ENCODE measurements at regions not wholly inside any gene's neighbourhood (a gene's known extent, or its start where the extent isn't known, plus 50 kb on each side); places are given as distances from the start of the nearest gene placed in this dataset.

- intact Hi-C loops (cut with DNase I): no loop called here
These were observed 54.3 kb downstream of the FAM241B start for GRCh38 chr10:69684020-69684980.

GRCh38 chr10:69684981-69685353 is 54.9 kb downstream of the FAM241B start:
- DNase-seq (ENCODE audit: low spot score) (no peak), ATAC-seq (peak; percentile 8)
- intact Hi-C loops (cut with DNase I): no loop called here

More at GRCh38 chr10:69684020-69684980, 54.3 kb downstream of the FAM241B start:
- ATAC-seq: peak; percentile 88
- no peak for DNase-seq (ENCODE audit: low spot score)

GRCh38 chr10:69685426-69685801 is 55.4 kb downstream of the FAM241B start:
- ATAC-seq: no peak
- DNase-seq (ENCODE audit: low spot score): no peak
- intact Hi-C loops (cut with DNase I): no loop called here

- intact Hi-C loops (cut with DNase I): no loop called here
- ATAC-seq: peak; percentile 27
- peak; percentile 69 for DNase-seq (ENCODE audit: low spot score)
These were observed 55.9 kb downstream of the FAM241B start for GRCh38 chr10:69685802-69686585.

- ATAC-seq (no peak), DNase-seq (ENCODE audit: low spot score) (no peak)
- intact Hi-C loops (cut with DNase I): no loop called here
These were observed 56.8 kb downstream of the FAM241B start for GRCh38 chr10:69686866-69687265.

GRCh38 chr10:69687426-69687825 is 57.4 kb downstream of the FAM241B start:
- no peak for DNase-seq (ENCODE audit: low spot score)
- intact Hi-C loops (cut with DNase I): no loop called here
- ATAC-seq: no peak

- ATAC-seq (no peak), DNase-seq (ENCODE audit: low spot score) (no peak)
- intact Hi-C loops (cut with DNase I): no loop called here
These were observed 62.2 kb downstream of the FAM241B start for GRCh38 chr10:69692267-69692666.

- intact Hi-C loops (cut with DNase I): no loop called here
- ATAC-seq: no peak
- DNase-seq (ENCODE audit: low spot score): no peak
These were observed 62.8 kb downstream of the FAM241B start for GRCh38 chr10:69692891-69693290.

GRCh38 chr10:69693886-69694285 is 63.8 kb downstream of the FAM241B start:
- intact Hi-C loops (cut with DNase I): no loop called here
- ATAC-seq (no peak), DNase-seq (ENCODE audit: low spot score) (no peak)

GRCh38 chr10:69696073-69696731 is 66.2 kb downstream of the FAM241B start:
- intact Hi-C loops (cut with DNase I): no loop called here
- DNase-seq (ENCODE audit: low spot score) (no peak), ATAC-seq (peak; percentile 51)

GRCh38 chr10:69697006-69697405 is 67.0 kb downstream of the FAM241B start:
- DNase-seq (ENCODE audit: low spot score) (no peak), ATAC-seq (no peak)
- intact Hi-C loops (cut with DNase I): no loop called here

- intact Hi-C loops (cut with DNase I): no loop called here
- DNase-seq (ENCODE audit: low spot score): no peak
- no peak for ATAC-seq
These were observed 73.2 kb downstream of the FAM241B start for GRCh38 chr10:69703256-69703655.

- intact Hi-C loops (cut with DNase I): no loop called here
- DNase-seq (ENCODE audit: low spot score) (no peak), ATAC-seq (no peak)
These were observed 74.0 kb downstream of the FAM241B start for GRCh38 chr10:69703766-69704630.

GRCh38 chr10:69709366-69709941 is 79.4 kb downstream of the FAM241B start:
- ATAC-seq (no peak), DNase-seq (ENCODE audit: low spot score) (no peak)
- intact Hi-C loops (cut with DNase I): no loop called here

GRCh38 chr10:69710008-69710888 is 80.2 kb downstream of the FAM241B start:
- intact Hi-C loops (cut with DNase I): no loop called here
- ATAC-seq (peak; percentile 78), DNase-seq (ENCODE audit: low spot score) (no peak)

- intact Hi-C loops (cut with DNase I): no loop called here
- DNase-seq (ENCODE audit: low spot score) (no peak), ATAC-seq (no peak)
These were observed 82.3 kb downstream of the FAM241B start for GRCh38 chr10:69712342-69712741.

GRCh38 chr10:69714572-69714971 is 84.5 kb downstream of the FAM241B start:
- DNase-seq (ENCODE audit: low spot score) (no peak), ATAC-seq (no peak)
- intact Hi-C loops (cut with DNase I): no loop called here

Measured in sciatic nerve (tissue), 2 donors.